Activated T-cell treated with anti-CD3 and anti-CD28 coated beads, Interleukin-2, amount 50 U/mL, for 72 hours (primary cell): ENCODE measurements at regions not wholly inside any gene's neighbourhood (a gene's known extent, or its start where the extent isn't known, plus 50 kb on each side); places are given as distances from the start of the nearest gene placed in this dataset.
A peak's percentile ranks its signal among the peaks of the same experiment; 100 is the strongest.

Experiments used
- ATAC-seq, 2 donors: fragments of 150-1000 bp; cut with Tn5 transposase; replicated peaks in 1 of 2; 2 replicates each; pipeline ENCODE4 v1.10.0; 2021; ENCODE audit warnings: moderate library complexity in 2 of 2, mild to moderate bottlenecking in 1 of 2
- DNase-seq, 2 donors: peaks; one replicate each; pipeline ENCODE4 v3.0.0; 2021 to 2022; ENCODE audit warnings: mixed read lengths in 1 of 2
- H3K27ac Mint-ChIP-seq: one replicate; pipeline ENCODE4 v1.8.0; 2022; ENCODE audit warnings: mild to moderate bottlenecking, moderate library complexity, mixed read lengths
- H3K27me3 Mint-ChIP-seq: one replicate; pipeline ENCODE4 v1.8.0; 2022; ENCODE audit warnings: low read depth, mixed read lengths
- H3K36me3 Mint-ChIP-seq, 2 donors: one replicate each; pipeline ENCODE4 v1.8.0; 2022; ENCODE audit warnings: mixed read lengths in 2 of 2, mild to moderate bottlenecking in 1 of 2; ENCODE audit not compliant: insufficient read depth in 2 of 2
- H3K4me1 Mint-ChIP-seq: one replicate; pipeline ENCODE4 v1.8.0; 2022; ENCODE audit warnings: low read depth, mixed read lengths
- H3K4me3 Mint-ChIP-seq, 2 donors: one replicate each; pipeline ENCODE4 v1.8.0; 2022; ENCODE audit warnings: mild to moderate bottlenecking in 2 of 2, mixed read lengths in 2 of 2, moderate library complexity in 2 of 2
- H3K9me3 Mint-ChIP-seq, 2 donors: one replicate each; pipeline ENCODE4 v1.8.0; 2022; ENCODE audit warnings: mixed read lengths in 2 of 2

- no peak overlapping the region for H3K4me3 Mint-ChIP-seq
- H3K9me3 Mint-ChIP-seq: no peaks in the 10 kb centered on the region
- H3K36me3 Mint-ChIP-seq: no peaks in the 10 kb centered on the region
- H3K27me3 Mint-ChIP-seq: peaks cover 7% of the 10 kb centered on the region
- DNase-seq (peak; percentile 8 to 13), ATAC-seq (no peak)
- H3K4me1 Mint-ChIP-seq: no peaks in the 10 kb centered on the region
- H3K27ac Mint-ChIP-seq: no peak overlapping the region
These were observed 158.5 kb downstream of the CCDC34 start for GRCh38 chr11:27204529-27204928.

DNA sequence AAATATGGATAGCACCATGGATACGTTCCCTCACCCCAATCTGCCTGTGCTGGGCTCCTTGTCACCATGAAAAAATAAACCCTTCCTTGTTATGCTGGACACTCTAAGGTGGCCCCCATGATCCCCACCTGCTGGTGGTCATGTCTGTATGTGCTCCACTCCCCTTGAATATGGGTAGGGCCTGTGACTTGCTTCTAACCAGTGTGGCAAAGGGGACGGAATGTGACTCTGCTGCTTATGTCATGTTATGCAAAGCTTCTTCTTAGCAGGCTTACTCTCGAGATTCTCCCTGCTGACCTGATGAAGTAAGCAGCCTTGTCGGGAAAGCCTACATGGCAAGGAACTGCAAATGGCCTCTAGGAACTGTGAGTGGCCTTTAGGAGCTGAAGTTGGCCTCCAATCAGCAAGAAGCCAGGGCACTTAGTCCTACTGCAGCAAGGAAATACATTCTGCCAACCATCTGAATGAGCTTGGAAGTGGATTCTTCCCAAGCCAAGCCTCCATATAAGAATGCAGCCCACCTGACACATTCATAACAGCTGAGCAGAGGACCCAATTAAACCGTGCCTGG, 159.9 kb downstream of the CCDC34 start:
- DNase-seq (no peak), ATAC-seq (no peak)
- Mint-ChIP-seq H3K27ac (no peak overlapping the region), H3K9me3 (no peaks in the 10 kb centered on the region), H3K4me1 (no peaks in the 10 kb centered on the region), H3K4me3 (no peak overlapping the region), H3K36me3 (no peaks in the 10 kb centered on the region), H3K27me3 (peaks cover 7% of the 10 kb centered on the region)

DNA sequence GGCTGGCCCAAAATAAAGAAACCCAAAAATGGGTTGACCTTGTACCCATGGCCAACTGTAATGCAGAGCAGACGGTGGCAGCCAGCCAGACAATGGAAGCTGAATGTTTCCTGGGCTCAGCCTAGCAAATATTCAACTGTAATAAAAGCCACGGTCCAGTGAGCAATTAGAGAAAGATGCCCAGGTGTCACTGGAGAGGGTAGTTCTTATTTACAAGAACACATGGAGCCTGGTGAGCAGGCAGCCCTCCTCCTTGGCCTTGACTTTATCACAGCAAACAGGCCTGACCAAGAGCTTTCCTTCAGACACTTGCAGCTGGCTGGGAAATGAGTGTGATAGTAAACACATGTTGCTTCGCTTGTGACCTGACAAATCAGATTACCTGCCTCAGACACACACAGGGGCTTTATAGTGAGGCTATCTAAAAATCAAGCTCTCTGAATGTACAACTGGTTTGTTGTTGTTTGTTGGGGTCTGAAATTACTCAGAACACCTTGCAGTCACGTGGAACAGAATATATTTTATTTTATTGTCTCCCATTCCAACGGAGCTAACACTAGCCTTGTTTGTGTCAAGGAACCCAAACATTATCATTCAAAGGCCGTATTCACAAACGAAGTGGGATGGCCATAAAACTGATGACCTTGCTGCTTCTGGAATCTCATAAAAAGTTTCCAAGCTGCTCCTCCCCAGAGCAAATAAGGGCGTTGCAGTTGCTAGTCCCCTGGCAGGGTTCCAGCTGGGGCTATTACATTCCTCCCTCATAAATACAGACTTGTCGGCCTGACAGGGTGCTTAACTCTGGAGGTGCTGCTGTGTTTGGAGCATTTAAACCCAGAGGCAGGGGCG, 161.1 kb downstream of the BBOX1 start:
- Mint-ChIP-seq H3K4me3 (no peak overlapping the region), H3K9me3 (no peaks in the 10 kb centered on the region), H3K27me3 (peaks cover 7% of the 10 kb centered on the region), H3K27ac (no peak overlapping the region), H3K36me3 (no peaks in the 10 kb centered on the region), H3K4me1 (no peaks in the 10 kb centered on the region)
- no peak for ATAC-seq
- DNase-seq: no peak

DNA sequence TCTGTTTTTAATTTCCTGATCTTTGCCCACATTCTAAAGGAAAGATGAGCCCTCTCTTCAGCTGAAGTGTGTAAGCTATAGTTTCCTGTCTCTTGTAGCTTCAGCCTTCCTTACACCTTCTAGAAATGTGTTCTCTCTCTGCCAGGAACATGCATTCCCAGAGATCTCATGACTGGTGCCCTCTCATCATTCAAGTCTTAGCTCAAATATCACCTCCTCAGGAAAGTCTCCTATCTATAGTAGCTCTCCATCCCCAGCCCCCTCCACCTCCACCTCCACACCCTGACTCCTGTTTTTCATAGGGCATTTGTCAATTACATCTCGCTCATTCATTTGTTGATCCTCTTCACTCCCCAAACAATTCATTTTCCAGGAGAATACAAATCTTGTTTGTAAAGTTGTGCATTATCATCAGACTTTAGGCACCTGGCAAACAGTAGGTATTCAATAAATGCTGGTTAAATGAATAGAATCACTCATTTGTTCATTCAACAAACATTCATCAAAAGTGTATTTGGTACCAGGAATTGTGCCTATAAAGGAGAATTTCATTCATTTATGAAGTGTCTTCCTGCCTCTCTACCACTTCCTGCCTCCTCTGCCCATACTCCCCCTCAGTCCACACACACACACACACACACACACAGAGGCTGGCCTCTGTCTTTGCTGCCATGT, 160.3 kb downstream of the BBOX1 start:
- no peak for DNase-seq
- ATAC-seq: no peak
- Mint-ChIP-seq H3K27ac (no peak overlapping the region), H3K36me3 (no peaks in the 10 kb centered on the region), H3K4me3 (no peak overlapping the region), H3K27me3 (peaks cover 5% of the 10 kb centered on the region), H3K4me1 (no peaks in the 10 kb centered on the region), H3K9me3 (no peaks in the 10 kb centered on the region)

DNA sequence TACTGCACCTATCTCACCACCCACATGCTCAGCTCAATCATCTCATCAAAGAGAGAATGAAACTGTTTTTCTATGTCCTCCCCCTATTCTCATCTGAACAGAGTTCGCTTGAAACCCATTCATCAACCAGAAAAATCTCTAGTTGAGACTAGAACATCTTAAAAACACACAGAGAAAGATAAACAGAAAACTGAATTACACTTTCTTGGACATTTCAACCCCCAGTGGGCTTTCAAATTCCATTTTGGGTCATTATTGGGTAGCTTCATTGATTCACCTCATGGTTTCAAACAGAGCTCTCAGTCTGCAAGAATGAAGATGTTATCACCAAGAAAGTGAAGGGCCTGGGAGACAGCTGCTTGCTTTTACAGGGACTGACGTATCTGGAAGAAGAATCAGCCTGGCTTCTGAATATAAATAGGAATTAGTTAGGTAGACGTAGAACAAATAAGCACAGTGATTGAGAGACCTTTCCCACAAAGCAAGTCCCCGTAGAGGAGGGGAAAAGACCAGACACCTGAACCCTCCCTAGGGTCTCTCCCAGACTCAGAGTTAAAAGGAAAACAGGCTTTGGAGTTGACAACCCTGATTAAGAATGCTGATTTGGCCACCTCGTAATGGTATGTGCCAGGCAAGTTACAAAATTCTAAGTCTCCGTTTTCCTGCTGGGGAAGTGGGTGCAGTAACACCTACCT, 155.7 kb downstream of the BBOX1 start:
- DNase-seq: no peak
- Mint-ChIP-seq H3K9me3 (no peaks in the 10 kb centered on the region), H3K27me3 (peaks cover 8% of the 10 kb centered on the region), H3K27ac (no peak overlapping the region), H3K4me1 (no peaks in the 10 kb centered on the region), H3K36me3 (no peaks in the 10 kb centered on the region), H3K4me3 (no peak overlapping the region)
- ATAC-seq: no peak

GRCh38 chr11:27195837-27196202, 155.2 kb downstream of the BBOX1 start:
- H3K4me1 Mint-ChIP-seq: no peaks in the 10 kb centered on the region

DNA sequence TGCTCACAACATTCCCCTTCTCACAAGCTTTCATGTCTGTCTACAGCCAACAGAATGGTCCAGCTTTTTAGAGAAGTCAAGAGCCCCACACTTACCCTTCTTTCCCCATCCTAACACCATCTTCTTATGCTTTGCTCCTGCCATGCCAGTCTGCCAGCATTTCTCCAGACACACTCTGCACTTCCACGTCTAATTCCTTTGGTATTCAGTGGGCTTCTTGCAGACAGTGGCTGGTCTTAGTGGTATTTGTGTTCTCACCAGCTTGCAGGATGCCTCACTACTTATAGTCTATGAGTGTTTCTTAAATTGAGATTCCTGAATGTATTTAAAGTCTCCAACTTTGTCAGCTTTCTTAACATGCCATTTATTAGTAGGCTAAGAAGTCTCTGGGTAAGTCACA, 154.4 kb downstream of the BBOX1 start:
- ATAC-seq: no peak

More at GRCh38 chr11:27195837-27196202, 155.2 kb downstream of the BBOX1 start:
- DNase-seq: no peak
- Mint-ChIP-seq H3K27ac (no peak overlapping the region), H3K27me3 (peaks cover 14% of the 10 kb centered on the region), H3K36me3 (no peaks in the 10 kb centered on the region), H3K4me3 (no peak overlapping the region), H3K9me3 (no peaks in the 10 kb centered on the region)
- no peak for ATAC-seq

GRCh38 chr11:27193434-27194225, 153.0 kb downstream of the BBOX1 start:
- no peaks in the 10 kb centered on the region for H3K36me3 Mint-ChIP-seq
- H3K27ac Mint-ChIP-seq: no peak overlapping the region
- H3K4me3 Mint-ChIP-seq: no peak overlapping the region
- H3K4me1 Mint-ChIP-seq: no peaks in the 10 kb centered on the region
- ATAC-seq (no peak), DNase-seq (no peak)
- no peaks in the 10 kb centered on the region for H3K9me3 Mint-ChIP-seq
- peaks cover 28% of the 10 kb centered on the region for H3K27me3 Mint-ChIP-seq

More for the DNA sequence above, 154.4 kb downstream of the BBOX1 start:
- H3K4me3 Mint-ChIP-seq: no peak overlapping the region
- no peaks in the 10 kb centered on the region for H3K9me3 Mint-ChIP-seq
- H3K36me3 Mint-ChIP-seq: no peaks in the 10 kb centered on the region
- no peak overlapping the region for H3K27ac Mint-ChIP-seq
- DNase-seq: no peak
- peaks cover 18% of the 10 kb centered on the region for H3K27me3 Mint-ChIP-seq
- no peaks in the 10 kb centered on the region for H3K4me1 Mint-ChIP-seq

- Mint-ChIP-seq H3K4me3 (no peak overlapping the region), H3K27ac (no peak overlapping the region), H3K9me3 (no peaks in the 10 kb centered on the region), H3K27me3 (peaks cover 43% of the 10 kb centered on the region), H3K36me3 (no peaks in the 10 kb centered on the region), H3K4me1 (no peaks in the 10 kb centered on the region)
- ATAC-seq (no peak), DNase-seq (no peak)
These were observed 151.6 kb downstream of the BBOX1 start for GRCh38 chr11:27192184-27192583.

GRCh38 chr11:27191639-27192038, 151.0 kb downstream of the BBOX1 start:
- Mint-ChIP-seq H3K9me3 (no peaks in the 10 kb centered on the region), H3K4me3 (no peak overlapping the region), H3K27ac (no peak overlapping the region), H3K27me3 (peaks cover 48% of the 10 kb centered on the region), H3K36me3 (no peaks in the 10 kb centered on the region), H3K4me1 (no peaks in the 10 kb centered on the region)
- DNase-seq: no peak
- no peak for ATAC-seq

GRCh38 chr11:27188696-27189095, 148.1 kb downstream of the BBOX1 start:
- DNase-seq (no peak), ATAC-seq (no peak)
- no peaks in the 10 kb centered on the region for H3K9me3 Mint-ChIP-seq
- no peak overlapping the region for H3K4me3 Mint-ChIP-seq
- no peaks in the 10 kb centered on the region for H3K36me3 Mint-ChIP-seq
- H3K27ac Mint-ChIP-seq: no peak overlapping the region
- no peaks in the 10 kb centered on the region for H3K4me1 Mint-ChIP-seq
- H3K27me3 Mint-ChIP-seq: peaks cover 50% of the 10 kb centered on the region

DNA sequence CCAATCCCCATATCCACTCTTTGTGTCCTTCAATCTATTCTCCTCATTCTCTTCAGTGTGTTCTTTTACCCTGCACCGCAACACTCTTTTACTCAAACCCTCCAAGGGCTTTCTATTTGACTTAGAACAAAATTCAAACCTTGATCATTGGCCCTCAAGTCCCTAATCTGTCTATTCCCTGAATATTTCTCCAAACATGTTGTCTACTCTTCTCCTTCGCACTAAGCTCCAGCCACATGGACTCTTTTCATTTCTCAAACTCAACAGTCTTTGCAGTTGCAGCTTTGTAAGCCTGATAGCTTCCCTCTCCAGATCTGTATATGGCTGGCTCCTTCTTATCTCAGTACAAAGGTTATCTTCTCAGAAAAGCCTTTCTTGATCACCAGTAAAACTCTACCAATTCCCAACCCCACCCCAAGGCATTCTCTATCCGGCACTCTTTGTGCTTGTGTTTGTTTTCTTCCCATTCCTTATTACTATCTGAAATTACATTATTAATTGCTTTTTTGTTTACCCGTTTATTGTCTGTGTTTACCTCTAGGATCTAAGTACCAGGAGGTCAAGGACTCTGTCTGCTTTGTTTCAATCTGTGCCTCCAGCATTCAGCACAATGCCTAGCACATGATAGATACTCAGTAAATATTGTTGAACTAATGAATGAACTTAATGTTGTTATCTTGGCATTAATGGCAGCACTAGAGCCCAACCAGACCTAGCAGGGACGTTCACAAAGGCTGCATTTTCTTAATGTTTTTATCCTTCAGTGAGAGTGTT, 147.4 kb downstream of the BBOX1 start:
- Mint-ChIP-seq H3K4me3 (no peak overlapping the region), H3K4me1 (no peaks in the 10 kb centered on the region), H3K27ac (no peak overlapping the region), H3K27me3 (peaks cover 50% of the 10 kb centered on the region), H3K36me3 (no peaks in the 10 kb centered on the region), H3K9me3 (no peaks in the 10 kb centered on the region)
- DNase-seq (no peak), ATAC-seq (no peak)
